Vagina (tissue), 2 donors: ENCODE measurements at regions not wholly inside any gene's neighbourhood (a gene's known extent, or its start where the extent isn't known, plus 50 kb on each side); places are given as distances from the start of the nearest gene placed in this dataset.

Source experiments
- DNase-seq, 2 donors: peaks; one replicate each; pipeline ENCODE4 v3.0.0-alpha.2; 2017; ENCODE audit errors: extremely low spot score in 2 of 2
- H3K27ac ChIP-seq: fragments of 200-600 bp; sonication (generic); one replicate; pipeline ENCODE4 v1.5.1; 2019
- H3K27me3 ChIP-seq: fragments of 200-600 bp; sonication (generic); one replicate; pipeline ENCODE4 v1.5.1; 2019
- H3K36me3 ChIP-seq, 2 donors: fragments of 200-600 bp; sonication (generic); one replicate each; pipeline ENCODE4 v1.5.1; 2017 to 2019
- H3K4me1 ChIP-seq: fragments of 200-600 bp; sonication (generic); one replicate; pipeline ENCODE4 v1.5.1; 2019
- H3K4me3 ChIP-seq, 2 donors: fragments of 200-600 bp; sonication (generic); 1 replicate in 1 of 2; 2 replicates in 1 of 2; pipeline ENCODE4 v1.5.1; 2016 to 2019
- H3K9me3 ChIP-seq: fragments of 200-600 bp; sonication (generic); one replicate; pipeline ENCODE4 v1.5.1; 2019
- CTCF ChIP-seq, 3 experiments: fragments of 450-650 bp in 2 of 3; fragments of 200-600 bp in 1 of 3; sonication (generic) in 1 of 3; IDR thresholded peaks; one replicate each; pipeline ENCODE4 v1.5.1; 2017 to 2019; ENCODE audit warnings: antibody characterized with exemption in 3 of 3, mild to moderate bottlenecking in 2 of 3, moderate library complexity in 2 of 3
- POLR2A ChIP-seq, 2 donors: fragments of 450-650 bp; IDR thresholded peaks; one replicate each; pipeline ENCODE4 v1.6.1; 2017; ENCODE audit warnings: antibody characterized with exemption in 2 of 2, mild to moderate bottlenecking in 2 of 2, moderate library complexity in 2 of 2
- POLR2AphosphoS5 ChIP-seq, 2 donors: sonication (generic); formaldehyde crosslinking; IDR thresholded peaks; one replicate each; pipeline ENCODE4 v1.9.0; 2017; ENCODE audit warnings: antibody characterized with exemption in 2 of 2, mild to moderate bottlenecking in 2 of 2, low read depth in 1 of 2; ENCODE audit not compliant: insufficient read depth in 1 of 2
- intact Hi-C: fragments of 100-400 bp; cut with DNase I; formaldehyde crosslinking; loops from one replicate; pipeline ENCODE4 v1.15.1; 2023

GRCh38 chr6:8245726-8246125 is 143.4 kb upstream of the EEF1E1 start:
- intact Hi-C loops = no loop called here

DNA sequence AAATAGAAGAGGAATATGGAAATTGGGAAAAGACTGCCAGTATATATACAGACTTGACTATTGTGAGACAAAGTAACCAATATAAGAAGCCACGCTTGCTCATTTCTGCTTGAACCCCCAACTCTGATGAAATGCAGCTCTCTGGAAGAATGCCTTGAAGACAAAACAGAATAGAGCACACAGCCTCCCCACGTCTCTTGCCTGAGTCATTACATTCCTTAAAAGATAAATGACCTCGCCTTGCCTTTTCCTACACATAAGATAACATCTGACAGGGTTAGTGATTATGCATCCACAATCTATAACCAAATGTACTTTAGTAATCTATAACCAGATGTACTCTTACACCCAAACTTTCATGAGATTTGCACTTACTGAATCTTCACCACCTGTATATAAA is 141.1 kb upstream of the EEF1E1 start:
- intact Hi-C loops = no loop called here
- no peak for DNase-seq
- Histone ChIP-seq H3K27me3 (no peaks in the 10 kb centered on the region), H3K4me1 (no peaks in the 10 kb centered on the region), H3K36me3 (no peaks in the 10 kb centered on the region), H3K4me3 (no peak overlapping the region), H3K9me3 (no peaks in the 10 kb centered on the region), H3K27ac (no peak overlapping the region)
- no peak for TF ChIP-seq CTCF (IDR thresholded peaks at IDR 0.05)
- TF ChIP-seq POLR2AphosphoS5 (IDR thresholded peaks at IDR 0.05; ENCODE audit: insufficient read depth in 1 of 2, low read depth in 1 of 2) = no peak
- no peak for TF ChIP-seq POLR2A (IDR thresholded peaks at IDR 0.05)

More at GRCh38 chr6:8245726-8246125, 143.4 kb upstream of the EEF1E1 start:
- Histone ChIP-seq H3K4me3 (no peak overlapping the region), H3K4me1 (no peaks in the 10 kb centered on the region), H3K36me3 (no peaks in the 10 kb centered on the region), H3K27me3 (no peaks in the 10 kb centered on the region), H3K27ac (no peak overlapping the region), H3K9me3 (no peaks in the 10 kb centered on the region)
- no peak for TF ChIP-seq POLR2A (IDR thresholded peaks at IDR 0.05)
- TF ChIP-seq CTCF (IDR thresholded peaks at IDR 0.05) = no peak
- no peak for TF ChIP-seq POLR2AphosphoS5 (IDR thresholded peaks at IDR 0.05; ENCODE audit: insufficient read depth in 1 of 2, low read depth in 1 of 2)
- DNase-seq = no peak

- no peak overlapping the region for H3K4me3 ChIP-seq
- H3K36me3 ChIP-seq = no peaks in the 10 kb centered on the region
- no peak overlapping the region for H3K27ac ChIP-seq
- H3K4me1 ChIP-seq = no peaks in the 10 kb centered on the region
- intact Hi-C loops = no loop called here
- no peak for DNase-seq
- no peaks in the 10 kb centered on the region for H3K27me3 ChIP-seq
- no peaks in the 10 kb centered on the region for H3K9me3 ChIP-seq
- TF ChIP-seq POLR2A (IDR thresholded peaks at IDR 0.05) (no peak), POLR2AphosphoS5 (IDR thresholded peaks at IDR 0.05; ENCODE audit: insufficient read depth in 1 of 2, low read depth in 1 of 2) (no peak), CTCF (IDR thresholded peaks at IDR 0.05) (no peak)
Measured at GRCh38 chr6:8242885-8243284, 140.5 kb upstream of the EEF1E1 start.

GRCh38 chr6:8240301-8240700 is 138.0 kb upstream of the EEF1E1 start:
- no peaks in the 10 kb centered on the region for H3K27me3 ChIP-seq
- no peaks in the 10 kb centered on the region for H3K9me3 ChIP-seq
- no peaks in the 10 kb centered on the region for H3K36me3 ChIP-seq
- no peak for DNase-seq
- TF ChIP-seq CTCF (IDR thresholded peaks at IDR 0.05) = no peak
- no peak for TF ChIP-seq POLR2AphosphoS5 (IDR thresholded peaks at IDR 0.05; ENCODE audit: insufficient read depth in 1 of 2, low read depth in 1 of 2)
- TF ChIP-seq POLR2A (IDR thresholded peaks at IDR 0.05) = no peak
- no peak overlapping the region for H3K27ac ChIP-seq
- intact Hi-C loops = no loop called here
- H3K4me3 ChIP-seq = no peak overlapping the region
- no peaks in the 10 kb centered on the region for H3K4me1 ChIP-seq

GRCh38 chr6:8238773-8239683 is 136.7 kb upstream of the EEF1E1 start:
- H3K9me3 ChIP-seq = no peaks in the 10 kb centered on the region
- no peak for DNase-seq
- TF ChIP-seq POLR2A (IDR thresholded peaks at IDR 0.05) = no peak
- TF ChIP-seq POLR2AphosphoS5 (IDR thresholded peaks at IDR 0.05; ENCODE audit: insufficient read depth in 1 of 2, low read depth in 1 of 2) = no peak
- TF ChIP-seq CTCF (IDR thresholded peaks at IDR 0.05) = no peak
- intact Hi-C loops = no loop called here
- H3K27me3 ChIP-seq = no peaks in the 10 kb centered on the region
- no peak overlapping the region for H3K27ac ChIP-seq
- H3K4me1 ChIP-seq = no peaks in the 10 kb centered on the region
- H3K36me3 ChIP-seq = no peaks in the 10 kb centered on the region
- no peak overlapping the region for H3K4me3 ChIP-seq
